ENCODE measurements at regions not wholly inside any gene's neighbourhood (a gene's known extent, or its start where the extent isn't known, plus 50 kb on each side); places are given as distances from the start of the nearest gene placed in this dataset.

GRCh38 chr18:45449418-45450227 is 165.7 kb upstream of the SLC14A2 start:
- TF ChIP-seq CTCF (IDR thresholded peaks at IDR 0.05) (no peak), EZH2 (IDR thresholded peaks at IDR 0.05) (no peak)
